SK-N-SH treated with all-trans-retinoic acid at 6 μM for 48 hours (cell line): ENCODE measurements at regions not wholly inside any gene's neighbourhood (a gene's known extent, or its start where the extent isn't known, plus 50 kb on each side); places are given as distances from the start of the nearest gene placed in this dataset.

Experiments
- ATAC-seq: fragments of 200-7000 bp; cut with Tn5 transposase; 3 replicates; pipeline ENCODE4 v1.9.1; 2020; ENCODE audit warnings: mild to moderate bottlenecking, moderate library complexity
- ARNTL ChIP-seq: fragments of 450-650 bp; formaldehyde crosslinking; IDR thresholded peaks from 2 replicates; pipeline ENCODE4 v1.5.0; 2020; ENCODE audit warnings: low read depth, mild to moderate bottlenecking, moderate library complexity, borderline replicate concordance
- BACH2 ChIP-seq: fragments of 250-450 bp; sonication (Bioruptor Pico); IDR thresholded peaks from 2 replicates; pipeline ENCODE4 v1.9.0; 2021; ENCODE audit warnings: mild to moderate bottlenecking, borderline replicate concordance
- CREB5 ChIP-seq: fragments of 250-450 bp; sonication (Bioruptor Pico); IDR thresholded peaks from 2 replicates; pipeline ENCODE4 v1.5.1; 2020; ENCODE audit warnings: low read depth, mild to moderate bottlenecking, moderate library complexity
- CSDC2 ChIP-seq: fragments of 250-450 bp; sonication (Bioruptor Pico); IDR thresholded peaks from 2 replicates; pipeline ENCODE4 v1.5.0; 2020; ENCODE audit warnings: mild to moderate bottlenecking, moderate library complexity
- CSRNP3 ChIP-seq: fragments of 250-450 bp; sonication (Bioruptor Pico); IDR thresholded peaks from 2 replicates; pipeline ENCODE4 v1.5.1; 2021; ENCODE audit warnings: mild to moderate bottlenecking, moderate library complexity
- ESRRG ChIP-seq: fragments of 250-450 bp; sonication (Bioruptor Pico); IDR thresholded peaks from 2 replicates; pipeline ENCODE4 v1.6.1; 2021; ENCODE audit warnings: mild to moderate bottlenecking
- GLIS3 ChIP-seq: fragments of 250-450 bp; sonication (Bioruptor Pico); IDR thresholded peaks from 2 replicates; pipeline ENCODE4 v1.5.0; 2020; ENCODE audit warnings: mild to moderate bottlenecking, moderate library complexity
- OSR1 ChIP-seq: fragments of 250-450 bp; sonication (Bioruptor Pico); IDR thresholded peaks from 2 replicates; pipeline ENCODE4 v1.8.0; 2022; ENCODE audit warnings: moderate library complexity, mild to moderate bottlenecking, inconsistent platforms
- PATZ1 ChIP-seq: fragments of 250-450 bp; sonication (Bioruptor Pico); IDR thresholded peaks from 2 replicates; pipeline ENCODE4 v1.8.0; 2020; ENCODE audit warnings: mild to moderate bottlenecking, moderate library complexity, borderline replicate concordance
- POU6F1 ChIP-seq: fragments of 250-450 bp; sonication (Bioruptor Pico); IDR thresholded peaks from 2 replicates; pipeline ENCODE4 v1.8.0; 2021; ENCODE audit warnings: low read depth, mild to moderate bottlenecking, moderate library complexity, borderline replicate concordance
- PPARA ChIP-seq: fragments of 250-450 bp; sonication (Bioruptor Pico); IDR thresholded peaks from 2 replicates; pipeline ENCODE4 v1.5.0; 2020; ENCODE audit warnings: mild to moderate bottlenecking, borderline replicate concordance
- RARB ChIP-seq: fragments of 250-450 bp; sonication (Bioruptor Pico); IDR thresholded peaks from 2 replicates; pipeline ENCODE4 v1.8.0; 2021; ENCODE audit warnings: mild to moderate bottlenecking, moderate library complexity
- SNAI2 ChIP-seq: fragments of 250-450 bp; sonication (Bioruptor Pico); IDR thresholded peaks from 2 replicates; pipeline ENCODE4 v1.5.0; 2020; ENCODE audit warnings: mild to moderate bottlenecking, moderate library complexity
- TCF4 ChIP-seq: fragments of 250-450 bp; sonication (Bioruptor Pico); IDR thresholded peaks from 2 replicates; pipeline ENCODE4 v1.8.0; 2021; ENCODE audit warnings: mild to moderate bottlenecking, moderate library complexity, borderline replicate concordance
- TSHZ2 ChIP-seq: fragments of 250-450 bp; sonication (Bioruptor Pico); IDR thresholded peaks from 2 replicates; pipeline ENCODE4 v1.5.0; 2020; ENCODE audit warnings: mild to moderate bottlenecking, moderate library complexity
- ZC3H10 ChIP-seq: fragments of 250-450 bp; sonication (Bioruptor Pico); IDR thresholded peaks from 2 replicates; pipeline ENCODE4 v1.5.1; 2021; ENCODE audit warnings: mild to moderate bottlenecking, moderate library complexity
- ZFP30 ChIP-seq: fragments of 450-650 bp; formaldehyde crosslinking; IDR thresholded peaks from 2 replicates; pipeline ENCODE4 v1.5.0; 2022; ENCODE audit warnings: mild to moderate bottlenecking, moderate library complexity
- ZNF70 ChIP-seq: fragments of 450-650 bp; formaldehyde crosslinking; IDR thresholded peaks from 2 replicates; pipeline ENCODE4 v1.5.0; 2020; ENCODE audit warnings: mild to moderate bottlenecking, moderate library complexity
- ZNF8 ChIP-seq: fragments of 450-650 bp; formaldehyde crosslinking; IDR thresholded peaks from 2 replicates; pipeline ENCODE4 v1.5.0; 2020; ENCODE audit warnings: mild to moderate bottlenecking, moderate library complexity

GRCh38 chr2:16716024-16716423, 50.4 kb upstream of the CYRIA start:
- TF ChIP-seq OSR1 (CRISPR knock-in tag) (no peak), TSHZ2 (CRISPR knock-in tag) (no peak), SNAI2 (CRISPR knock-in tag) (no peak), RARB (CRISPR knock-in tag) (no peak), ZNF8 (CRISPR knock-in tag) (no peak), ZFP30 (no peak), CSRNP3 (CRISPR knock-in tag) (no peak), ZNF70 (CRISPR knock-in tag) (no peak), TCF4 (no peak), BACH2 (no peak), PATZ1 (CRISPR knock-in tag) (no peak), CREB5 (CRISPR knock-in tag) (no peak), POU6F1 (CRISPR knock-in tag) (no peak), ARNTL (CRISPR knock-in tag) (no peak), GLIS3 (CRISPR knock-in tag) (no peak), CSDC2 (CRISPR knock-in tag) (no peak), ESRRG (CRISPR knock-in tag) (no peak), PPARA (no peak), ZC3H10 (no peak)
- ATAC-seq: no peak
